ENCODE measurements at regions not wholly inside any gene's neighbourhood (a gene's known extent, or its start where the extent isn't known, plus 50 kb on each side); places are given as distances from the start of the nearest gene placed in this dataset.

- H3K9me3 Mint-ChIP-seq = peaks cover 17 to 29% of the 10 kb centered on the region in 2 donors
- no peak overlapping the region for H3K27ac Mint-ChIP-seq
- peaks cover 0 to 5% of the 10 kb centered on the region in 2 donors for H3K36me3 Mint-ChIP-seq
- DNase-seq (ENCODE audit: low spot score in 2 of 2) (no peak), ATAC-seq (no peak)
Observed at GRCh38 chr14:26395726-26396125, 202.1 kb downstream of the NOVA1 start.

DNA sequence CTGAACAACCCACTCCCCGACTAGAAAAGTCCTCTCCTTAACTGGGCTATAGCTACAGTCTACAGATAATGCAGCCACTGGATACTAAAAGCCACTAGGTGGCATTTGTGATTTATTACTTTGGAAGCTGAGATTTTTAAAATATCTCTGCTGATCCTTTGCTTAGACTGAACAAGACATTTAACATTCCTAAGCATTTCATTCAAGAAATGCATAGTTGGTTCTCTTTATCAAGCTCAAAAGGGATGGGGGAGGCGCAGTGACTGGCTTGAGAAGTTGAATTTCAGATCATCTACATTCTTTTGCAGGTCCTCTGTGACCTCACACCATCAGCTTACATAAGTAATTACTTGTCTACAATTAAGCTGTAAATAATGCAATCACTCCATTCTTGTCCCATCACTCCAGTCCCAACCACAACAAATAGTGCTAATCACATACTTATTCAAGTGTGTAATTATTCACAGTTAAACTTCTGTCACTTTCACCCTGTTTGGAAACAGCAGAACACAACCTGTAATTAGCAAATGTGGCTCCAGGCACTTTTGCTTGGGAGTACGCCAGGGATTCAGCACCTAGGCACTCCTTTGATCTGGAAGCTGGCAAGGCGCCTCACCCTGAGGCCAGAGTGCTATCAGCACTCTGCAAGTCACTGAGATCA is 203.6 kb downstream of the NOVA1 start:
- no peak for DNase-seq (ENCODE audit: low spot score in 2 of 2)

GRCh38 chr14:26392498-26392897 is 205.3 kb downstream of the NOVA1 start:
- no peak overlapping the region for H3K27ac Mint-ChIP-seq
- DNase-seq (ENCODE audit: low spot score in 2 of 2) = no peak
- H3K36me3 Mint-ChIP-seq = peaks cover 0 to 5% of the 10 kb centered on the region in 2 donors
- ATAC-seq = no peak
- peaks cover 32 to 44% of the 10 kb centered on the region in 2 donors for H3K9me3 Mint-ChIP-seq

More for the DNA sequence above, 203.6 kb downstream of the NOVA1 start:
- Mint-ChIP-seq H3K9me3 (peaks cover 22 to 29% of the 10 kb centered on the region in 2 donors), H3K36me3 (peaks cover 0 to 5% of the 10 kb centered on the region in 2 donors), H3K27ac (no peak overlapping the region)
- no peak for ATAC-seq

DNA sequence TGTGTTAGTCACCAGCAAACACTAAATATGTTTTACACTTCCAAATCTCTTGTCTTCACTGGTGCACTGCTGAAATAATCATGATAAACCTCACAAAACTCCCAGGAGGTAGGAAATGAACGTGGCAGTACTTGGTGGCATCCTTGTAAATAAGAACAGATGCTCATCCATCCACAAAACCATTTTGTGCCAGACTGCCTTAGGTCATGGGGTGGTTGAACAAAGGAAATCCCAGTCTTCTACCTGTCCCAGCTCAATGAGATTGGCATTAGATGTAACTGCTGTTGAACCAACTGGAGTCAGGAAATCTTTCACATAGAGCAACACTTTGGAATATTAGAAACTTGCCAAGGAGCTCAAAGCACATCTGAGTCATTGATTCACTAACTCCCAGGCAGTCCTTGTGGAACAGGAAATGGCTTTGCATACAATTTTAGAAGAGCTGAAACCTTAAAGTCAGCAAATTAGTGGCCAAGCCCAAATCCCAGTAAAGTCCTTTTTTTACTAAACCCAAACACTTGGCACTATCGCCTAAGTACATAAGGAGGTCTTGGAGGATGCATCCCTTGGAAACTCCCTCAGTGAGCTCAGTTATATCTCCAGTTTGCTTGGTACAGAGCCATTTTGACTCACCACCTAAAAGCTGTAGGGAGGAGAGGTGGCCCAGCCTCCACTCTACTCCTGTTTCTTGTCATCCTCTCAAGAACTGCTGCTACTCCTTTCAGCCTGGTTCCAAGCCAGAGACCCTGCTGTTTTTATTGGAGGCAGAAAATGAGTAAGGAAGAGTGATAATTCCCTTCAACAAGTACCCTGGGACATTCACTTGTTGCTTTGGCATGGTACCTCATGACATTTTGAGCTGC is 208.0 kb downstream of the NOVA1 start:
- no peak for ATAC-seq
- peaks cover 31 to 42% of the 10 kb centered on the region in 2 donors for H3K9me3 Mint-ChIP-seq
- peaks cover 0 to 5% of the 10 kb centered on the region in 2 donors for H3K36me3 Mint-ChIP-seq
- H3K27ac Mint-ChIP-seq = no peak overlapping the region
- no peak for DNase-seq (ENCODE audit: low spot score in 2 of 2)

GRCh38 chr14:26385310-26385709 is 212.5 kb downstream of the NOVA1 start:
- DNase-seq (ENCODE audit: low spot score in 2 of 2) (no peak), ATAC-seq (no peak)
- H3K9me3 Mint-ChIP-seq = peaks cover 23 to 25% of the 10 kb centered on the region in 2 donors
- H3K27ac Mint-ChIP-seq = no peak overlapping the region
- H3K36me3 Mint-ChIP-seq = no peaks in the 10 kb centered on the region

- H3K9me3 Mint-ChIP-seq = peaks cover 23% of the 10 kb centered on the region in 2 donors
- DNase-seq (ENCODE audit: low spot score in 2 of 2) (no peak), ATAC-seq (no peak)
- no peaks in the 10 kb centered on the region for H3K36me3 Mint-ChIP-seq
- no peak overlapping the region for H3K27ac Mint-ChIP-seq
Observed at GRCh38 chr14:26382901-26383685, 214.7 kb downstream of the NOVA1 start.

DNA sequence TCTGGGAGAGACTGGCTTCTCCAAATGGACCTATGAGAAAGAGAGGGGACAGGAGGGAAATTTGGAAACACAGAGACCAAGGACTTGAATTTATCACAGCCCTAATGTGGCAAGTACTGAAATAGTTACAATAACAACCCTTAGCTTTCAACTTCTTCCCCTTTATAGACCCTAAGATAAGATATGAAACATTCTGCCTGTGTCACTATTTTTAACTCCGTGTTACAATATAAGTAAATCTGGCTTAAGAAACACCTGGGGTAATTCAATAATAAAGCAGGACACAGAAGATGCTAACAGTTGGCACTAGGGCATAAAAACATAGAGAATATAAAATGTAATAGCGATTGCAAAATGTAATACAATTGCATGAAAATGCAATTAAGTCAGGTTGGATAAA is 216.4 kb downstream of the NOVA1 start:
- H3K36me3 Mint-ChIP-seq = peaks cover 0 to under 1% of the 10 kb centered on the region in 2 donors
- H3K9me3 Mint-ChIP-seq = peaks cover 20 to 24% of the 10 kb centered on the region in 2 donors
- DNase-seq (ENCODE audit: low spot score in 2 of 2) (no peak), ATAC-seq (no peak)
- no peak overlapping the region for H3K27ac Mint-ChIP-seq

DNA sequence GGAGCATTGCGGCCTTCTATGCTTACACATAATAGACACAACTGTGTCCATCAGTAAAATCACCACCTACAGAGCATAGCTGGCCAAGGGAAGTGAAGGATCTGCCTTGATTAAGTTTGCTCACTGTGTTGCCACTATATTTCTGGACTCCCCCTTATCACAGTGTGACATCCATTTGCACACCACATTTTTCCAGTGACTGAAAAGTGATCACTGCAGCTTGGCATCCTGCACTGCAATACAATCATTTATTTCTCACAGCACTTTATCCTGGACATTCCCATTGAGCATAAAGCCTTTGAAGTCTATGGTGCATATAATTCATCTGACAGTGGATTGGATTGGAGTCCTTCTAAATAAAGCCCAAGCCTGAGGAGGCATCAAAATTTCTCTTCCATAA is 217.2 kb downstream of the NOVA1 start:
- Mint-ChIP-seq H3K27ac (no peak overlapping the region), H3K36me3 (peaks cover 0 to 9% of the 10 kb centered on the region in 2 donors), H3K9me3 (peaks cover 26% of the 10 kb centered on the region in 2 donors)
- DNase-seq (ENCODE audit: low spot score in 2 of 2) (no peak), ATAC-seq (no peak)

DNA sequence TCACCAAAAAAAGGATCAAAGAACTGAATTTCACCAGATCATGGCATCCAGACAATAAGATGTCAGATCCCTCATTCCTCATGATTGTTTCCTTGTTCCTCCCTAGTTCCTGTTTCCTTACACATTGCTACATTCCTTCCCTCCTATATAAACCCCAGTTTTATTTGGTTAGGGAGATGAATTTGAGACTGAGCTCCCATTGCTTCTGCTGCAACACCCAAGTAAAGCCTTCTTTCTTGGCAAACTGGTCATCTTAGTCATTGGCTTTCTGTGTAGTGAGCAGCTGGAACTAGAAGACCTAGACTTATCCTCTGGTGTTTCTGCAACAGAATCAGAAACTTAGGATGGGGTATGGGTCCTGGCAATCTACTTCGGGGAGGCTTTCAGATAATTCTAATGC is 217.9 kb downstream of the NOVA1 start:
- no peak for DNase-seq (ENCODE audit: low spot score in 2 of 2)
- H3K36me3 Mint-ChIP-seq = peaks cover 0 to 9% of the 10 kb centered on the region in 2 donors
- no peak overlapping the region for H3K27ac Mint-ChIP-seq
- H3K9me3 Mint-ChIP-seq = peaks cover 26% of the 10 kb centered on the region in 2 donors
- ATAC-seq = no peak

GRCh38 chr14:26377150-26377549 is 220.7 kb downstream of the NOVA1 start:
- Mint-ChIP-seq H3K36me3 (peaks cover 0 to 9% of the 10 kb centered on the region in 2 donors), H3K27ac (no peak overlapping the region), H3K9me3 (peaks cover 34 to 44% of the 10 kb centered on the region in 2 donors)
- ATAC-seq (no peak), DNase-seq (ENCODE audit: low spot score in 2 of 2) (no peak)

DNA sequence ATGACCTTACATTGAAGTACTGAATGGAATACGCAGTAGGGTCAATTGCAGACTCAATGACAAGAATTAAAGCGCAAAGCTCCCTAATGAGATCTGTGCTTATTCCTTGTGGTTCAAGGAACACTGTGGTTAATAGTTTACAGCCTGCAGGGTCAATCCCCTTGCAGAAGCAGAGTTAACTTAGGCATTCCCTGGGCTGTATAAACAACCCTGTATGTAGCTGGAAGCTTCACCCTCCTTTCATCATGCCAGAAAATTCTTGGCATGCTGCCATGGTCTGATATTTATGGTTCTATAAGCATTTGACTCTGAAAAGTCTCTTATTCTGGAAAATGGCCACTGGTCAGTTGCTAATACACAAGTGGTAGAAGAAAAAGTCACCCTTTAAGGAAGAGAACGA is 227.7 kb downstream of the NOVA1 start:
- peaks cover 20 to 36% of the 10 kb centered on the region in 2 donors for H3K9me3 Mint-ChIP-seq
- DNase-seq (ENCODE audit: low spot score in 2 of 2) = no peak
- peaks cover 0 to 5% of the 10 kb centered on the region in 2 donors for H3K36me3 Mint-ChIP-seq
- no peak for ATAC-seq
- H3K27ac Mint-ChIP-seq = no peak overlapping the region

GRCh38 chr14:26363689-26364088 is 234.1 kb downstream of the NOVA1 start:
- H3K27ac Mint-ChIP-seq = no peak overlapping the region
- DNase-seq (ENCODE audit: low spot score in 2 of 2) (no peak), ATAC-seq (no peak)
- peaks cover 8 to 24% of the 10 kb centered on the region in 2 donors for H3K9me3 Mint-ChIP-seq
- peaks cover 0 to 5% of the 10 kb centered on the region in 2 donors for H3K36me3 Mint-ChIP-seq

DNA sequence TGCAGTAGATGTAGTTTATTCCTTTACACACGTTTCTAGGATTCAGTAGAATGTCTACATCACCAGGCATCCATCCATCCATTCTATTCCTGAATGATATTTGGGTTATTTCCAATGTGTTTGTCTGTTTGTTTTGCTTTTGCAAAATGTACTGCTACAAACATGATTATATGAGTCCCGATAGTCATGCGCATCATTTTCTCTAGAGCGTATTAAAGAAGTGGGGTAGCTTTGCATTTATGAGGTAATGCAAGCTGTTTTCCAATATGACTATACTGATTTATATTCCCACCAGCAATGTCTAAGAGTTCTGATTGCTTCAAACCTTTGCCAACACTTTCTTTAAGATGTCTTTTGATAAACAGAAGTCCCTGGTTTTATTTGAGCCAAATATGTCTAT is 253.2 kb downstream of the NOVA1 start:
- peaks cover 24 to 26% of the 10 kb centered on the region in 2 donors for H3K9me3 Mint-ChIP-seq
- DNase-seq (ENCODE audit: low spot score in 2 of 2) = no peak
- ATAC-seq = no peak
- no peak overlapping the region for H3K27ac Mint-ChIP-seq
- H3K36me3 Mint-ChIP-seq = peaks cover 8 to 12% of the 10 kb centered on the region in 2 donors

DNA sequence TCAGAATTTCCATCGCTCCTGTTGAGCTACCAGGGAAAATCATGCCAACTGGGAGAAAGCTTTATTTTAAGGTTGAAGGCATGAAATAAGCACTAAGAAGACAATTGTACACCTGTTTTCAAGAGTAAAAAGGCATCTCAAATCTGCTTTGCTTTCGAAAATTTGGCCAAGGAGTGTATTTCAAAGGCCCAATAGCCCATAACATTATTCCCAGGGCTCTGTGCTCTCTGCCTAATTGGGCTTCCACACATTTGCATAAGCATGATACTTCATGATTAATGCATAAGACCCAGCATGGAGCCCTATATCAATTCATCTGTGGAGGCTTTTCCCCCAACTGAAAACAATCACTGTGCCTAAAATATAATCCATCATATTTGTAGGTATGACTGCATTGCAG is 258.5 kb downstream of the NOVA1 start:
- ATAC-seq (no peak), DNase-seq (ENCODE audit: low spot score in 2 of 2) (no peak)
- Mint-ChIP-seq H3K36me3 (no peaks in the 10 kb centered on the region), H3K9me3 (peaks cover 11 to 18% of the 10 kb centered on the region in 2 donors), H3K27ac (no peak overlapping the region)

DNA sequence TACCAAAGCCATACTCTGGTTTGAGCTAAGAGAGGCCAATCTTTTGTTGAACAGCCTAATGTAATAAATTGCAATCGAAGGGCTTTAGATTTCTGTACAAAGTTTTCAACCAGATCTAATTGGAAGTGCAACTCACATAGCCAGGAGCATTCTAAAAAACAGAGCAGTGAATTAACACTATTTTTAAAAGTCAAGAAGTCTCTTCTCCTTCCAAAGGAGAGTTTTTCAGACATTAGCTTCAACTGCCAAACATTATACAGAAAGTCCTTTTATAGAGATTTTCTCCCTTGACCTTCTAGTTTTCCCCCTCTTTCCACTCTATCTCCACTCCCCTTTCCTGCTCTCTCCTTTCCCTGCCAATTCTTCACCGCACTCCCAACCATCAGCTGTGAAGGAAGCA is 259.6 kb downstream of the NOVA1 start:
- no peak for ATAC-seq
- no peak overlapping the region for H3K27ac Mint-ChIP-seq

GRCh38 chr14:26334288-26334687 is 263.5 kb downstream of the NOVA1 start:
- no peak overlapping the region for H3K27ac Mint-ChIP-seq
- no peak for DNase-seq (ENCODE audit: low spot score in 2 of 2)
- ATAC-seq = no peak
- peaks cover 4 to 26% of the 10 kb centered on the region in 2 donors for H3K9me3 Mint-ChIP-seq
- H3K36me3 Mint-ChIP-seq = no peaks in the 10 kb centered on the region

More for the DNA sequence above, 259.6 kb downstream of the NOVA1 start:
- no peaks in the 10 kb centered on the region for H3K36me3 Mint-ChIP-seq
- peaks cover 4 to 13% of the 10 kb centered on the region in 2 donors for H3K9me3 Mint-ChIP-seq
- no peak for DNase-seq (ENCODE audit: low spot score in 2 of 2)

DNA sequence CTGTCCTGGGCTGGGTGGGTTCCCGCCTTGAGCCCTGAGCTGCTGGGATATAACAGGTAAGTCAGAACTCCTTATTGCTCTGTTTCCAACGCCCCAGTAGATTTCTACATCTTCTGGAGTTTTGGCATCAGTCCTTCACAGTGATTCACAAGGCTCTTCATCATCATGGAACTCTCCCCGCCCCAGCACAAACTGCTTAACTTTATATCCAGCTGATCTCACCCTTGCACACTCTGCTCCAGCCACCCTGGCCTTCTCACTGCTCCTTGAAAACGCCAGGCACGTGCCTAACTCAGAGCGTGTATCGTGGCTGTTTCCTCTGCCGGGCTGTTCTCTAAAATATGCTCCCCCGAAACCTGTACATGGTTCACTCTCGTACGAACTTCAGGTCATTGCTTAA is 264.9 kb downstream of the NOVA1 start:
- no peak overlapping the region for H3K27ac Mint-ChIP-seq
- ATAC-seq (no peak), DNase-seq (ENCODE audit: low spot score in 2 of 2) (no peak)
- H3K9me3 Mint-ChIP-seq = peaks cover 4 to 26% of the 10 kb centered on the region in 2 donors
- H3K36me3 Mint-ChIP-seq = no peaks in the 10 kb centered on the region
